ENCODE measurements at regions not wholly inside any gene's neighbourhood (a gene's known extent, or its start where the extent isn't known, plus 50 kb on each side); places are given as distances from the start of the nearest gene placed in this dataset.

GRCh38 chr13:36570489-36570888, 103.3 kb upstream of the SERTM1 start:
- Histone ChIP-seq H3K36me3 (ENCODE audit: control insufficient read depth in 2 of 2, extremely low read depth in 1 of 2, insufficient read depth in 2 of 2, low read length in 2 of 2) (no peaks in the 10 kb centered on the region), H3K9ac (replicated peaks; ENCODE audit: extremely low read depth, insufficient read depth, low read length) (no peak overlapping the region), H3K79me2 (ENCODE audit: control insufficient read depth, insufficient read depth, low read length) (no peaks in the 10 kb centered on the region), H3K4me3 (replicated peaks in 1 of 3; ENCODE audit: insufficient read depth in 1 of 3, low read depth in 1 of 3, low read length in 3 of 3) (no peak overlapping the region), H3K9me1 (replicated peaks; ENCODE audit: control insufficient read depth, extremely low read depth, insufficient read depth, low read length) (no peaks in the 10 kb centered on the region), H3K4me1 (ENCODE audit: control insufficient read depth, extremely low read depth, insufficient read depth, low read length) (no peaks in the 10 kb centered on the region), H4K20me1 (replicated peaks; ENCODE audit: control insufficient read depth, extremely low read depth, insufficient read depth, low read length) (no peaks in the 10 kb centered on the region), H3K27ac (ENCODE audit: insufficient read depth, low read depth, low read length) (no peak overlapping the region), H3K27me3 (ENCODE audit: control insufficient read depth in 2 of 2, insufficient read depth in 2 of 2, low read length in 2 of 2) (peaks cover 2 to 10% of the 10 kb centered on the region in 2 experiments), H3K9me3 (replicated peaks; ENCODE audit: control insufficient read depth, insufficient read depth, low read length) (no peaks in the 10 kb centered on the region), H2AFZ (ENCODE audit: low read depth, low read length) (no peak overlapping the region), H3K4me2 (ENCODE audit: insufficient read depth, low read length) (no peak overlapping the region)
- ChIA-PET POLR2A (no interaction called here), CTCF (interaction anchor here (0.8 to 1.2 kb wide), 4 partner anchors 10 to 410 kb away, joined by 3 to 4 read pairs (median 4); no protein-coding TSS in a partner anchor)
- intact Hi-C loops (cut with micrococcal nuclease) (no loop called here), dilution Hi-C loops (cut with MboI; ENCODE audit: extremely low pct_ligation_motif_present, low sequenced_read_pairs) (no loop called here)
- TF ChIP-seq FOS (IDR thresholded peaks at IDR 0.05; ENCODE audit: borderline replicate concordance, insufficient read depth, low read length) (no peak), MAX (IDR thresholded peaks at IDR 0.05; ENCODE audit: insufficient read depth, insufficient read length) (no peak), MYC (IDR thresholded peaks at IDR 0.05; ENCODE audit: low read depth, low read length) (no peak), POLR2AphosphoS5 (IDR thresholded peaks at IDR 0.05; ENCODE audit: insufficient read depth, low read depth, low read length) (no peak)
- no peak for DNase-seq (ENCODE audit: low read depth, low spot score)
- no peak for FAIRE-seq
- BruUV-seq (replicated peaks) = no TSS peak

- H3K9me1 ChIP-seq (replicated peaks; ENCODE audit: control insufficient read depth, extremely low read depth, insufficient read depth, low read length) = no peaks in the 10 kb centered on the region
- H3K4me1 ChIP-seq (ENCODE audit: control insufficient read depth, extremely low read depth, insufficient read depth, low read length) = no peaks in the 10 kb centered on the region
- FAIRE-seq = no peak
- intact Hi-C loops (cut with micrococcal nuclease) = no loop called here
- H3K36me3 ChIP-seq (ENCODE audit: control insufficient read depth in 2 of 2, extremely low read depth in 1 of 2, insufficient read depth in 2 of 2, low read length in 2 of 2) = no peaks in the 10 kb centered on the region
- H3K9me3 ChIP-seq (replicated peaks; ENCODE audit: control insufficient read depth, insufficient read depth, low read length) = no peaks in the 10 kb centered on the region
- no peaks in the 10 kb centered on the region for H3K79me2 ChIP-seq (ENCODE audit: control insufficient read depth, insufficient read depth, low read length)
- H2AFZ ChIP-seq (ENCODE audit: low read depth, low read length) = no peak overlapping the region
- H3K27ac ChIP-seq (ENCODE audit: insufficient read depth, low read depth, low read length) = no peak overlapping the region
- dilution Hi-C loops (cut with MboI; ENCODE audit: extremely low pct_ligation_motif_present, low sequenced_read_pairs) = no loop called here
- no peak for DNase-seq (ENCODE audit: low read depth, low spot score)
- no peak overlapping the region for H3K4me3 ChIP-seq (replicated peaks in 1 of 3; ENCODE audit: insufficient read depth in 1 of 3, low read depth in 1 of 3, low read length in 3 of 3)
- no TSS peak for BruUV-seq (replicated peaks)
- no peak for TF ChIP-seq POLR2AphosphoS5 (IDR thresholded peaks at IDR 0.05; ENCODE audit: insufficient read depth, low read depth, low read length)
- no peak for TF ChIP-seq JUN (IDR thresholded peaks at IDR 0.05; ENCODE audit: borderline replicate concordance, insufficient read depth, insufficient read length, low read depth)
- no peak overlapping the region for H3K9ac ChIP-seq (replicated peaks; ENCODE audit: extremely low read depth, insufficient read depth, low read length)
- ChIA-PET CTCF (interaction anchor here (0.8 to 1.2 kb wide), 3 partner anchors 9 to 409 kb away, joined by 3 to 4 read pairs (median 4); no protein-coding TSS in a partner anchor), POLR2A (no interaction called here)
- H4K20me1 ChIP-seq (replicated peaks; ENCODE audit: control insufficient read depth, extremely low read depth, insufficient read depth, low read length) = no peaks in the 10 kb centered on the region
- H3K27me3 ChIP-seq (ENCODE audit: control insufficient read depth in 2 of 2, insufficient read depth in 2 of 2, low read length in 2 of 2) = peaks cover 2 to 10% of the 10 kb centered on the region in 2 experiments
- H3K4me2 ChIP-seq (ENCODE audit: insufficient read depth, low read length) = no peak overlapping the region
Observed at GRCh38 chr13:36571444-36571843, 102.4 kb upstream of the SERTM1 start.
